Activated CD4-positive, CD25-positive, alpha-beta regulatory T cell treated with anti-CD3 and anti-CD28 coated beads, Interleukin-2, amount 50 U/mL, for 72 hours (primary cell): ENCODE measurements at regions not wholly inside any gene's neighbourhood (a gene's known extent, or its start where the extent isn't known, plus 50 kb on each side); places are given as distances from the start of the nearest gene placed in this dataset.

Experiments
- DNase-seq: peaks from one replicate; pipeline ENCODE4 v3.0.0; 2021

GRCh38 chr1:38716229-38716628 is 143.3 kb downstream of the RRAGC start:
- DNase-seq = no peak

DNA sequence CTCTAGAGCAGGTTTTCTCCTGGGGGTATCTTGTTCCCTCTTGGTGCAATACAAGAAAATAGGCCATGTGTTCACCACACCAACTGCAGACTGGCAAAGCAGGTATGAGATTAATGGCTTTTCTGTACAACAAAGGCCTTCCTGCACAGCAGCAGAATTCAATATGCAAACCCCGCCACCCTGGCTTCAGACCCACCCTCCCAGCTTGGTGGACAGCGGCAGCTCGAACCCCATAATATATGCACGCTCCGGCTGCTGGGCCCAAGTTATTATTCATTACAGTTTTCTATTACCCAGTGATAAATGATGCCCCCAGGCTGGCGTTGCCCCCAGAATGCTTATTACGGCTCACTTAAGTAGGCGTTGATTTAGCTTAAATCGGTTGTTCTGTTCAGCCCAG is 144.2 kb downstream of the RRAGC start:
- no peak for DNase-seq

GRCh38 chr1:38712046-38712445 is 147.5 kb downstream of the RRAGC start:
- DNase-seq = no peak

DNA sequence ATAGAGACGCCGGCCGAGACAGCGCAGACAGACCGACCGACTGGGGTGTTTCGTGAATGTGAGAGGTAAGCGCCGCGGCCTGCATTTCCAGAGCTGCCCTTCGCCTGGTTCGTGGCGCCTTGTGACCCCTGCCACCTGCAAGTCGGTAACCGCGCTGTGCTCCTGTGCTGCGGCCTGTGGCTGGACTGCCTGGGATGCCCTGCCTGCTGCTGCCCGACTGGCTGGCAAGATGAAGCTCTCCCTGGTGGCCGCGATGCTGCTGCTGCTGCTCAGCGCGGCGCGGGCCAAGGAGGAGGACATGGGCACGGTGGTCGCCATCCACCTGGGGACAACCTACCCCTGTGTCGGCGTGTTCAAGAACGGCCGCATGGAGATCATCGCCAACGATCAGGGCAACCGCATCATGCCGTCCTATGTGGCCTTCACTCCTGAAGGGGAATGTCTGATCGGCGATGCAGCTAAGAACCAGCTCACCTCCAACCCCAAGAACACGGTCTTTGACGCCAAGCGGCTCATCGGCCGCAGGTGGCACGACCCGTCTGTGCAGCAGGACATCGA is 150.8 kb downstream of the RRAGC start:
- DNase-seq = no peak

DNA sequence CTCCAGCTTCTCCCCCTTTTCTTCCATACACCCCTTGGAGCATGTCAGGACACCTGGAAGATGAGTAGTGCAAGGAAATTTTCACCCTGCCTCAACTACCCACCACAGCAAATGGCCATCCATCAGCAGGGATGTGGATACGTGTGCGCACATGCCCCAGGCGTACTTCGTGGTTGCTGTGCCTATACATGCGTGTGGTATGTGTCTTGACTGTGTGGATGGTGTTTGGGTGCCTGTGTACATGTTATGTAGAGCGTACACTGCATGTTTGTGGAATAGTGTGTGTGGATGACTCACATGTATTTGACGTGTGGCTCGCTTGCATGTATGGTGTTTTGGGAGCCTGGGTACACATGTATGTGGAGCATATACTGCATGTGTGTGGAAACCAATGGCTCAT is 158.5 kb downstream of the RRAGC start:
- no peak for DNase-seq

GRCh38 chr1:38700077-38700470 is 159.5 kb downstream of the RRAGC start:
- DNase-seq = no peak

DNA sequence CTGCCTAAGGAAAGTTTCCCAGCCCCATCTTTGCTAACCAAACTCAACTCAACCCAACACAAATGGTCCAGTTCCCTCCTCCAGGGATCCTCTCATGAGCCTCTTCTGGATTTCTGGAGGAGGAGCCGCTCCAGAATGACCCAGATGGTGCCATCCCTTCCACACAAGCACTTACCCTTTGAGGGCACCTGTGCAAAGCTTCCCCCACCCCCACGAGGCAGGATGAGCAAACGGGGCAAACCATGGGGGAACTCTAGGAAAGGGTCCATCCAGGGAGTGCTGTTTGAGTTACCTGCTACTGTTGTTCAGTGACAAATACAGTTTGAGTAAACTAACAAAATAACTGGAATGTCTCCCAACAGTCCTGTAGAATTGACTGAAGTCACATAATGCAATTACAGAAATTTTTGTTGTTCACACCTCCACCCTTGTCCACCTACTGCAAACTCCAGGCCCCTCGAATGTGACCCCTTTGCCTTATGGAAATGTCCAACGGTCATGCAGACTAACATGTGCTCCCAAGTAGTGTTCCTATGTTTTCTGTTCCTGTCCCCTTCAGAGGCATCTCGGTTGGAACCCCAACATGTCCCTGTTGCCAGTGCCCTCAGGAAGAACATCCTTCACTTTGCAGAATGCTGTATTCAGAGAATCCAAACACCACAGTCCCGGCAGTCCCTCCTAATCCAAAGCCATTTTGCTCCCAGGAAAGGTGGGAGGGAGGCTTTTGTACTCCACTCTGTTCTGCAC is 160.1 kb downstream of the RRAGC start:
- no peak for DNase-seq

DNA sequence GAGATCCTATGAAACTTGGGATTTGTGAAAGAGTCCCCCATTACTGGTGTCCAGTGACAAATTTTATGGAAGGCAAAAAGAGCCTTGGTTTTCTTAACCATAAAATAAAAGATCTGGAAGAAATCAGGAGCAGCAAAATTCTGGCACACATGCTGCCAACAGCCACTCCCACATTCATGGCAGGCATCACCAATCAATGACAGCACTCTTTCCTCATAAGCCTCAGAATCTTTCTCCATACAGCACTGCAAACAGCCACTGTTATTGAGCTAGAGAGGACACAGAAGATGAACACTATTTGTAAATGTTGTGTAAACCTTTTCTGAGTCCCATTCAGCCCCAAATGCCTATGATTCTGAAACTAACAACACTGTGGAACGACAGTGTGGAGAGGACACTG is 162.2 kb downstream of the RRAGC start:
- no peak for DNase-seq

- DNase-seq = no peak
Observed at GRCh38 chr1:38696371-38696770, 163.2 kb downstream of the RRAGC start.

GRCh38 chr1:38693759-38694158 is 165.8 kb downstream of the RRAGC start:
- no peak for DNase-seq

DNA sequence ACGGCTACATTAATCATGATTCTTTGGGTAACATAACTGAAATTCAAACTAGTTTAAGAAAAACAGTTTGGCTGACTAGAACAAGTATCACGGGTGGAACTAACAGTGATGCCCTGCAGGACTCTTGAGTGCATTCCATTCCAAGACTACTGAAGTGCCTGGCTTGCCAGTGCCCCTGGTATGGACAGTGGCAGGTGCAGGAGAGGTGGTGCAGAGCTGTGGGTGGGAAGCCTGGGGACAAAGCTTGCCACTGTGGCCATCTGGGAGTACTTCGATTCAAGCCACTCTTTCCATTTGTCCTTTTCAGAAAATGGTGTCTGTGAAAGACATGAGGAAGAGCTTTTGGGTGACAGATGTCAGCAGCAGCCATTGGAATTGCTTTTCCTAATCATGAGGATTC is 166.5 kb downstream of the RRAGC start:
- DNase-seq = no peak

DNA sequence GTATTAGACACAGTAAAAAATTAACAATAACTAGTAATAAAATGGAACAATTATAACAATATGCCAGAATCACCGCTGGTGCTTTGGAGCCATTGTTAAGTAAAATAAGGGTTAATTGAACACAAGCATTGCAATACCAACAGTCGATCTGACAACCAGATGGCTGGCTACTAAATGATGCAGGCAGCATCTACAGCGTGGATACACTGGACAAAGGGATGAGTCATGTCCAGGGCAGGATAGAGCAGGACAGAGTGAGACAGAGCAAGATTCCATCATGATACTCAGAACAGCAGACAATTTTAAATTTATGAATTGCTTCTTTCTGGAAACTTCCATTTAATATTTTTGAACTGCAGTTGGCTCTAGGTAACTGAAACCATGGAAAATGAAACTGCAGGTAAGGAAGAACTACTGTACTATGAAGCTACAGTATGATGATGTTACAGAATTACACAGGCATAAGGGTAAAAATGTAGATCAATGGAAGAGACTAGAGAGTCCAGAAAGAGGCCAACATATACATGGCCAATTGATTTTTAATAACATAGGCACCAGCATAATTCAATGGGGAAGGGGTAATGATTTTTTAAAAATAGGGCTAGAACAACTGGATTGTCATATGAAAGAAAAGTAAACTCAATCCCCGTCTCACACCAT is 168.7 kb downstream of the RRAGC start:
- DNase-seq = no peak

GRCh38 chr1:38686927-38687255 is 172.7 kb downstream of the RRAGC start:
- no peak for DNase-seq

DNA sequence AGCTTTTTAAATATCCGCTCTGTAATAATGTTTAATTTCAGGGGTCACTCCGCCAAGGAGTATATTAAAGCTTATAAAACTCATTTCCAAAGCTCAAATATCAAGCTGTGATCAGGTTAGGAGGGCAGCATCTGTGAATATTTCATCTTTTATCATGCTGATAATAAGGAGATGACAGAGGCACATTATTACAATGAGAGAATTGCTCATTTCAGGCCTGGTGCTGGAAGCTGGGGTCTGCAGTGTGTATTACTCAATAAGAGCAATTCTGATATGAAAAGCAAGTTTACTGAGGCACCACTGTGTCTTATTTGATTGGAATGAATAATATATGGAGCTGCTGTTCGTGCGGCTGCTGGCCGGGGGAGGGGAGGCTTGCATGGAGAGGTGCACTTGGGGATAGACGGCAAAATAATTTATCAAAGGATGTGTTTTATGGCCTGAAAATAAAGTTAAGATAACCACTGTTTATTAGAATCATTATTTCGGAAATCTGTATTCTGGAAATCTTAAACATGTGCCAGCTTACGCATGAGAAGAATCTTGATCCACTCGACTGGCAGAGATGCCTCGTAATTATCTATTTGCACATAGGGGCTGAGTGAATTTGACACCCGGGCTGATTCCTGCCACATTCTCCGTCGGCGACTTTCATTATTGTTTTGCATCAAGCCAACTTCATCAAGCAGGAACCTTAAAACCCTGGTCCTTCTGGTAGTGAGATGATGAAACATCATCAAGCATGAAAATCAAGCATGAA is 173.2 kb downstream of the RRAGC start:
- no peak for DNase-seq

DNA sequence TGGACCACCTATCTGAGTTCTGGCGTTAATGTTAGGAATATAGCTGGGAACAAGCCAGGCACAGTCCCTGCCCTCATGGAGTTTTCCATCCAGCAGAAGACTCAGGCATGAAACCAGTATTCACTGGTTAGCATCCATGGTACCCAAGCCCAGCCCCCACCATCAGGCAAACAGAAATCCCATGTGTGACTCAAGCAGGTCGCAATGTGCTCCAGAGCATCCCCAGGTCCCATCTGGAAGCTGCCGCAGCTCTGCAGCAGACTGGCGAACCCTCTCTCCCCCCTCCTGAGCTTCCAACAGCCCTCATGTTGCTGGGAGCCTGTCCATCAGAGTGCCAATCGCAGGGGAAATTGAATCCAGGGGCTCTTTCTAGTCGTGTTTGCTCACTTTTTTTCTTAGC is 174.2 kb downstream of the RRAGC start:
- no peak for DNase-seq

DNA sequence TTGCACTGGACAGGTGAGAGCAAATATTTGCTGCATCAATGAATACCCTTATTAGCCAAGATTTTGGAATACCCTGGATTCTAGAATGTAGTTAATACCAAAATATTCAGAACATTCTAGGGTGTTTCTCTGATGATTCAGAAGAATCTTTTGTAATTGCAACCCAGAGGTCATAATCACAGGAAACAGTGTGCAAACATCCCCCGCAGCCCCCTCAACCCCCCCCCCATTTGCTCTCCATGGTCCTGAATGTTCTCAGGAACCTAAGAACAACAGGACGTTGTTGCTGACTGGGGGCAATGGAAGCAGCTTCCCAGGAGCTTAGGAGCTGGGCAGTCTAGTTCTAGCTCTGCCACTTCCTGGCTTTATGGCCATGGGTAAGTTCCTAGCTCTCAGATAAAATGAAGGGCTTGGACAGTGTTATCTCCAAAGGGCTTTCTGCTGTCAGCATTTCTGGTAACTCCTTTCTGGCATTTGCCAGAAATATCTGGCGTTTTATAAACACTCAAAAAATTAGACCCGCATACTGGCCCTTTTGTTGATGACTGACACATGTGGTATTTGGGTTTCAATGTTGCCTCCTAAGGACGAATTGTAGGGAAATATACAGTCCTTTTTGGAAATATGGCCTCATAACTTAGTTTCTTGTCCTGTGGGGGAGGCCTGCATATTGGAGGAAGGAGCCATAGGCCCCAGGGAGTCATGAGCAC is 178.6 kb downstream of the RRAGC start:
- no peak for DNase-seq

- DNase-seq = no peak
Observed at GRCh38 chr1:38677756-38678155, 181.8 kb downstream of the RRAGC start.

- DNase-seq = no peak
Observed at GRCh38 chr1:38677311-38677710, 182.3 kb downstream of the RRAGC start.

GRCh38 chr1:38672692-38673091 is 186.9 kb downstream of the RRAGC start:
- no peak for DNase-seq

GRCh38 chr1:38671221-38671620 is 188.4 kb downstream of the RRAGC start:
- no peak for DNase-seq

GRCh38 chr1:38670544-38671122 is 188.9 kb downstream of the RRAGC start:
- no peak for DNase-seq

DNA sequence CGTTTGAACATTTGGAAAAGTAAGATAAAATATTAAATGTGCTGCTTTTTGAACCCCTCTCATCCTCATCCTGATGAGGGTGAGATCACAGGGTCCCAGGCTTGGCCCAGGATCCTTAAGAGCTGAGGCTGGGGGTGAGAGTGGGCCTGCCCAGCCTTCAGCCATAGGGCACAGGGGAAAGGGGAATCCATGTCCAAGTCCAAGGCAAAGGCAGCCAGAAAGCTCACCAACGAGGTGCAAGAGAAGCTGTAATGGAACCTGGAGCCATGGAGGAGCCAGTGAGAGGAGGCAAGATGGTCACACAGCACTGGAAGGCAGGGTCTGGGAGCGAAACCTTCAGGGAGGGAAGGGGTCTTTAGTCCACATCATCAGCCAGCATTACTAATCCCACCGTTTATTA is 191.9 kb downstream of the RRAGC start:
- no peak for DNase-seq

- no peak for DNase-seq
Observed at GRCh38 chr1:38662126-38662525, 197.4 kb downstream of the RRAGC start.
